HG02885 (cell line): ENCODE measurements at regions not wholly inside any gene's neighbourhood (a gene's known extent, or its start where the extent isn't known, plus 50 kb on each side); places are given as distances from the start of the nearest gene placed in this dataset.
"Not testable (repeated sequence)": the region's sequence is repeated elsewhere in the genome, so short reads cannot be mapped to it uniquely, and the experiment has no call there.

ENCODE experiments used
- ATAC-seq: cut with Tn5 transposase; IDR thresholded peaks from one replicate; pipeline ENCODE4 v1.9.1; 2021; ENCODE audit warnings: mild to moderate bottlenecking; ENCODE audit not compliant: unreplicated experiment, poor library complexity

DNA sequence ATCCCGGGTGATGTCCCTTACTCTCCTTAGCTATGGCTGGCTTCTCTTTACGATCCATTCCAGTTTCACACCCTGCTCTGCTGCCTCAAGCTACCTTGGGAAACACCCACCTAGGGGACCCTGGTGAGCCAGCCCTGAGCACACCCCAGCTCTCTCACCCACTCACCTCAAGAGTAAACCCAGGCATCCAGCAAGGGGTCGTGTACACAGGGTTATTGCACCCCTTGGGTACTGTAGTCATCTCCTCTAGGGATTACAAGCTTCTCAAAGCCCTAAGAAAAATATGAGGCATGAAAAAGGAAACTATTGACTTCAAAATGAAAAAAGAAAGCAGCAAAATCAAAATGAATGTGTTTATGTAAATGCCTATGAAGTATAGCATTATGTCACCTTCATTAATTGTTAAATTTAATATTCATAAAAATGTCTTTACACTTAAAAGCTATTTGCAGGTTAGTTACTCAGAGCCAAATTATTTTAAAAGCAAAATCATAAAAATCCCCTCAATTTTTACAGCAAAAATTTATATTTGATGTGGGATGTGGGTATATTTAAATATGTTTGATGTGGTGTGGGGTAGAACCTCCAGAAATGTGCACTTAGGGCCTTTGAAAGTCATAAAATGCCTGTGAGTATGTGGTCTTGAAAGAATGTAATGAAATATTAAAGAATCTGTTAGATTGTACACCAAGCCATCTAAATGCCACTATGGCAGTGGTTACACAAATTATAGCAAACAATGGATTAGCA is 190.3 kb downstream of the C1orf94 start:
- ATAC-seq: no peak

- no peak for ATAC-seq
These were observed 191.2 kb downstream of the C1orf94 start for GRCh38 chr1:34367954-34368353.

DNA sequence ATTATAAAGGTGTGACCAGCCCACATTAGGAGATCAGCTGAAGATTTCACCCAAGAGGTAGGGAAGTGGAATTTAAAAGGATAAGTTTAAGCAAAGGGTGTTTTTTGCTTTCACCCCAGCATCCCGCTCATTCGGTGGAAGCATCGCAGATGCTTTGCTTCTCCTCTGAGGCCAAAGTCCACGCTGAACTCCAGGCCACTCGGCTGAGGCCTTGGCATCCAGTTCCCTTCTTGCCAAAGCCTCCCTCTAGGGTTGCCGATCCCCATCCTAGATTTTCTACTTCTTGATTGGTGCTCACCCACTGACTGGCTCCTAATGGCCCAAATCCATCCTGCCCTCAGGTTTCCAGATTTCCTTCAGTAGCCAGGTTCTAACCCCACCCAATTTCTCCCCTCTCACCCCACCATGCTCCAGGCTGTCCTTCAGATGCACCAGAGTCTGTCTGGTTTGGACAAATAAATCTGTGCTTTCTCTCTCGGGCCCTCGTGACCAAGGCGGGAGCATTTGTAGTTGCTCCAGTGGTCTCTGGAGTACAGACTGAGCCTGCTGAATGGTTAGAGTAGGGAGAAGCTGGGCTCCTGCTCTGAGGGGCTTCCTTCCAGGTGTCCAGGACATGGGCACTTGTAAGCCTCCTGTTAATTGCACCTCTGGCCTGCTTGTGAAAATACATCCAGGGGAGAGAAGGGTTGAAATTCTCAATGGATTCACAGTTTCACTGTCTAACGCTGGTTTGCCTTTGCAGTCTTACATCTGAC is 193.2 kb downstream of the C1orf94 start:
- no peak for ATAC-seq

DNA sequence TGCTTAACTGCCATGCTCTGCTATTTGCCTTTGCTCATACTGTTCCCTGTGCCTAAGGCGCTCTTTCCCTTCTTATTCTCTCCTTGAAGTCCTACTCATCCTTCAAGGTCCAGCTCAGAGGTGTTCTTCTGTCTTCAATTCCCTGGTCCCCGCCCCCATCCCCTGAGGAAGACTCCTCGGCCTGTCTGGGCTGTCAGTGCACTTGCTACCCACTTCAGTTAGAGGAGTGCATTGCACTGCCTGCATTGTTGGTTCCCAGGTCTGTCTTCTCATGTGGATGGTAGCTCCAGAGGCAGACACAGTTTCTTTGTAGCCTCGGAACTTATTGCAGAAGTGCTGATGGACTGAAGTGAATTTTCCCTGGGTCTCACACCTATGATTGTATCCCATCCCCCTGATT is 194.0 kb downstream of the C1orf94 start:
- ATAC-seq: no peak

- ATAC-seq: not testable (repeated sequence)
These were observed 194.5 kb downstream of the C1orf94 start for GRCh38 chr1:34371179-34371578.

DNA sequence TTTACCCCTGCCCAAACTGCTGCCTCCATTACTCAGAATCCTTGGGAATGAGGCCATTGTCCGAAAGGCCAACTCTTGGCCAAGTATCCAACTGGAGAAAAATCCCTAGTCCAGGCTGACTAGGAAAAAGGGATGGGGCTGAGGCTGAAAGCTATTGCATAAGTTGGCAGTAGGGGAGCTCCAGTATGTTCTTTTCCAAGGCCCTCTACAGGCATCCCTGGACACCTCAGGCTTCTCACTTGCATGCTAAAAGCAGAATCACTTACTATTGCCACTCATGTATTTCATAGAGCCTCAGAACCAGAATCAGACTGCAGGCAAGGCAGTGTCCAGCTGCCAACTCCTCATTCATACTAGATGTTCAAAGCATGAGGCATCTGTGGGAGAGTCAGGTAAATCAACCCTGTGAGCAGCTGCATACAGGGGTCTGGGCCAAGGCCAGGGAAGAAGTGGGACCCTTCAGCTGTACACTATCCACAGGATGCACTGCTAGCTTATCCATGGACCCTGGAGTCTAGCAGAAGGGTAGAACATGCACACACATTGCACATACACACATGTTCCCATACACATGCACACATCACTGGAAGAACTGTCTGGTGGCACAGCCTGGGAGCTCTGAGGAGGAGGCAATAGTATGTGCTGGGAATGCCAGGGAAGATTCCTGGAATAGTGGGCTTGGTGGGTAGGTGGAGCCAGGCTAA is 195.3 kb downstream of the C1orf94 start:
- ATAC-seq: no peak

- ATAC-seq: no peak
These were observed 196.2 kb downstream of the C1orf94 start for GRCh38 chr1:34372891-34373290.

DNA sequence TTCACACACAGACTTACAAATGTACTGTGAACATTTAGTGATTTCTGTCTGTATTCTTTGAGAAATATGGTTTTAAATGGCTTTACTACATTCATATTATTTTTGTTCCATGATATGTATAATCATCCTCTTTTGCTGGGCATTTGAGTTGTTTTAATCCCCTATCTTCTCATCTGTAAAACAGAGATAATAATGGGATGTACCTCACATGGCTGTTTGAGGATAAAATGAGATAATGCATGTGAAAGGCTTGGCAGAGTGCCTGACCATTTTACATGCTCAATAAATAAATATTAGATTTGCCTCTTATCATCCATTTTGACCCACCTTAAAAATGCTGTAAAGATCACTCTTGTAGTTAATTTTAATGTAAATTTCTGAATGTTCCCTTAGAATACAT is 197.2 kb downstream of the C1orf94 start:
- ATAC-seq: no peak

DNA sequence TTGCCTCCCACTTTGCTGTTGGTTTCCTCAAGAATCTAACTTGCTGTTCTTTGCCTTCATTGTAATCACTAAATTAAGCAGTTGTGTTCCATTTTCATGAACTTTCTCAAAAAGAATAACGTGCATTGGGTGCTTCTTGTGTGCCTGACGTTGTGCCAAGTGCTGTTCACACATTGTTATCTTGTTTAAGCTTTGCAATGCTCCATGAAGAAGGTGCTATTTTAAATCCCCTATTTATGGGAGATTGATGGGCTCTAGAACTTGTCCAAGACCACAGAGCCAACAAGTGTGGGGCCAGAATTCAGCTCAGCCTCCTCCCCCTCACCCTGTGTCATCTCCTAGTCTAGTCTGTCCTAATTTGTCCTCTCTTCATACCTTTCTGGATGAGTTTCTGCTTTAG is 199.8 kb downstream of the C1orf94 start:
- no peak for ATAC-seq

DNA sequence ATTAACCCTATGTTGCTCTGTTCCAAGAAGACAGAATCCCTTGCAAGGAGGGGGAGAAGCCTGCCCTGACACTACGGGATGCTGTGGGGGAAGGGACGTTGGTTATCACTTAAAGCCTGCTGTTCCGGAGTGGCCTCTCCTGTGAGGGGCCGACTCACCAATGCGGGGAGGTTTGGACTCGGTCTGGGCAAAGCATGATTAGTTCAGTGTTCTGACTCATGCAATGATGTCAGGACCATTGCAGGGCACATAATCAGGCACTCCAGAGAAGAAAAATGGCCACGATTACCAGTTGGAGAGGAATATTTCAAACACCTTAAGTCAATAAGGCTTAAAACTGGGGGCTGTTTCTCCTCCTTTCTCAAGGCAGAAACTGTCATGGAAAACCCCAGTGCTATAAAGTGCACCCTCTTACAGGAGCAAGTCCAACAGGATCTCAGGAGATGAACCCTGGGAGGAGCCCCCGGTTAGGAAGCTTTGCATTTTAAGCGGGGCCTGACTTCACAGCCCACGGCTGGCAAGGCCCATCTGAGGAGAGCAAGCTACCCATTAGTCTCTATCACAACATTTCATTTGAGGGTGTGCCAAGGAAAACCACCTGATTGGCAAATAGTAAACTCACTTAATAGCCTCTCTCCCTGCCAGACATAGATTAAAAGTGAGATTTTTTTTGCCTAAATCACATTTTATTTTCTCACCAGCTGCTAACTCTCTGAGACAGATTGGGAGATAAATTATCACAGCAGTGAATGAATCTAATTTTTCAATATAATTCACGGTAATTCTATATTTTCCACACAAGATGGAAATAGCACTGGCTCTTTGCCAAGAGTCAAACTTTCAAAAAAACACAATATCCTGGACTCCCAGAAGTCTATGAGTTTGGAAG is 202.5 kb downstream of the C1orf94 start:
- ATAC-seq: no peak

GRCh38 chr1:34379911-34380310 is 203.2 kb downstream of the C1orf94 start:
- ATAC-seq: no peak

- no peak for ATAC-seq
These were observed 203.9 kb downstream of the C1orf94 start for GRCh38 chr1:34380526-34381124.

GRCh38 chr1:34389974-34390373 is 213.3 kb downstream of the C1orf94 start:
- ATAC-seq: no peak

GRCh38 chr1:34396042-34396441 is 219.3 kb downstream of the C1orf94 start:
- ATAC-seq: no peak

GRCh38 chr1:34398241-34398915 is 221.7 kb downstream of the C1orf94 start:
- ATAC-seq: no peak

- no peak for ATAC-seq
These were observed 222.2 kb downstream of the C1orf94 start for GRCh38 chr1:34398916-34399275.

GRCh38 chr1:34400675-34401074 is 224.0 kb downstream of the C1orf94 start:
- no peak for ATAC-seq

GRCh38 chr1:34403156-34403555 is 226.4 kb downstream of the C1orf94 start:
- no peak for ATAC-seq

DNA sequence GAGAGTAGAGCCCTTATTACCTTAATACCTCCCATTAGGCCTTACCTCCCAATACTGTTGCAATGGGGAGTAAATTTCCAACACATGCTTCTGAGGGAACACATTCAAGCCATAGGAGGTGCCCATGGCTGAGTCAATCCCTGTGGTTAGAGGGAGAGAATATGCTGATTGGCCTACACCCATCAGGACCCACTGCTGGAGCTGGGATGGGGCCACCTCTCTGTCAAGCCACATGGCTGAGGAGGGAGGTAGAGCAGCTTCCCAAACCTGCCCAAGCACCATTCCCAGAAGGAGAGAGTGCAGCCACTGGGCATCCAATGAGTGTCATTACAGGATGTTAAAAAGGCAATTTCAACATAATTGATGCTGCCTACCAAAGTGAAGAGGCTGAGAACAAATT is 228.1 kb downstream of the C1orf94 start:
- no peak for ATAC-seq
